CMK (cell line): ENCODE measurements at regions not wholly inside any gene's neighbourhood (a gene's known extent, or its start where the extent isn't known, plus 50 kb on each side); places are given as distances from the start of the nearest gene placed in this dataset.
"Not testable (repeated sequence)": the region's sequence is repeated elsewhere in the genome, so short reads cannot be mapped to it uniquely, and the experiment has no call there.

Source experiments
- DNase-seq: peaks from one replicate; pipeline ENCODE4 v3.0.0-alpha.2; 2010; ENCODE audit warnings: low read depth

- no peak for DNase-seq
Measured at GRCh38 chr9:24342457-24342856, 203.2 kb downstream of the IZUMO3 start.

GRCh38 chr9:24333629-24334028, 212.1 kb downstream of the IZUMO3 start:
- DNase-seq = no peak

GRCh38 chr9:24298912-24299311, 246.8 kb downstream of the IZUMO3 start:
- no peak for DNase-seq

- DNase-seq = no peak
Measured at GRCh38 chr9:24297931-24298330, 247.8 kb downstream of the IZUMO3 start.

GRCh38 chr9:24296124-24296523, 249.6 kb downstream of the IZUMO3 start:
- DNase-seq = no peak

- no peak for DNase-seq
Measured at GRCh38 chr9:24293386-24293785, 252.3 kb downstream of the IZUMO3 start.

GRCh38 chr9:24286761-24287160, 258.9 kb downstream of the IZUMO3 start:
- no peak for DNase-seq

- no peak for DNase-seq
Measured at GRCh38 chr9:24258626-24259025, 287.1 kb downstream of the IZUMO3 start.

GRCh38 chr9:24257726-24258125, 288.0 kb downstream of the IZUMO3 start:
- no peak for DNase-seq

- peak; percentile 14 for DNase-seq
Measured at GRCh38 chr9:24245988-24246387, 299.7 kb downstream of the IZUMO3 start.

- no peak for DNase-seq
Measured at GRCh38 chr9:24242576-24242975, 303.1 kb downstream of the IZUMO3 start.

GRCh38 chr9:24218656-24219055, 327.0 kb downstream of the IZUMO3 start:
- no peak for DNase-seq

- DNase-seq = no peak
Measured at GRCh38 chr9:24210641-24211040, 335.1 kb downstream of the IZUMO3 start.

- DNase-seq = no peak
Measured at GRCh38 chr9:24189986-24190385, 355.7 kb downstream of the IZUMO3 start.

- not testable (repeated sequence) for DNase-seq
Measured at GRCh38 chr9:24180572-24180971, 354.5 kb upstream of the ELAVL2 start.

GRCh38 chr9:24144796-24145195, 318.8 kb upstream of the ELAVL2 start:
- DNase-seq = no peak

- DNase-seq = not testable (repeated sequence)
Measured at GRCh38 chr9:24135072-24135471, 309.0 kb upstream of the ELAVL2 start.

GRCh38 chr9:24132244-24132643, 306.2 kb upstream of the ELAVL2 start:
- DNase-seq = no peak

GRCh38 chr9:24127519-24127918, 301.5 kb upstream of the ELAVL2 start:
- DNase-seq = no peak

- no peak for DNase-seq
Measured at GRCh38 chr9:24118190-24118589, 292.1 kb upstream of the ELAVL2 start.

GRCh38 chr9:24096756-24097155, 270.7 kb upstream of the ELAVL2 start:
- DNase-seq = no peak

- DNase-seq = no peak
Measured at GRCh38 chr9:24095246-24095645, 269.2 kb upstream of the ELAVL2 start.

- no peak for DNase-seq
Measured at GRCh38 chr9:24090566-24090965, 264.5 kb upstream of the ELAVL2 start.

- DNase-seq = no peak
Measured at GRCh38 chr9:24073666-24074065, 247.6 kb upstream of the ELAVL2 start.

GRCh38 chr9:24073007-24073592, 247.1 kb upstream of the ELAVL2 start:
- DNase-seq = no peak
